NCI-H2081 (cell line): ENCODE measurements at regions not wholly inside any gene's neighbourhood (a gene's known extent, or its start where the extent isn't known, plus 50 kb on each side); places are given as distances from the start of the nearest gene placed in this dataset.
"Not testable (repeated sequence)": the region's sequence is repeated elsewhere in the genome, so short reads cannot be mapped to it uniquely, and the experiment has no call there.

ENCODE experiments used
- DNase-seq, 2 experiments: peaks; one replicate each; lab custom pipeline; 2025; lab: John Stamatoyannopoulos, UW

- no peak for DNase-seq
These were observed 53.8 kb downstream of the ADRB2 start for GRCh38 chr5:148880197-148880596.

DNA sequence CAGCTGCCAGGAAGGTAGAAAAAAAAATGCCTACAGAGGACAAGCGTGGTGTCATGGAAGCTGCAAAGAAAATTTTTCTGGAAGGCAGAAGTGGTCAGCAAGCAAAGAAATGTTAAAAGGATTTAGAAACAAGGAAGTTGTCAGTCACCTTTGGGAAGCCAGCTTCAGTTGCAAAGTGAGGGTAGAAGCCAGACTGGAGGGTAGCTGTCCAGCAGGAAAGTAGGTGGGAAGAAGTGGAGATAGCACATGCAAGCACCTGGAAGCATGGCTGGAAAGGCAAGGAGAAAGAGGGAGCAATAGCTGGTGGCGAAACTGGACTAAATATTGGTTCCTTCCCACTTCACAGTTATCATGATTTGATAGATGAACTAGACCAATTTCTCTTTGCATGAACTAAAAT lies 54.3 kb downstream of the ADRB2 start:
- DNase-seq, result no peak

DNA sequence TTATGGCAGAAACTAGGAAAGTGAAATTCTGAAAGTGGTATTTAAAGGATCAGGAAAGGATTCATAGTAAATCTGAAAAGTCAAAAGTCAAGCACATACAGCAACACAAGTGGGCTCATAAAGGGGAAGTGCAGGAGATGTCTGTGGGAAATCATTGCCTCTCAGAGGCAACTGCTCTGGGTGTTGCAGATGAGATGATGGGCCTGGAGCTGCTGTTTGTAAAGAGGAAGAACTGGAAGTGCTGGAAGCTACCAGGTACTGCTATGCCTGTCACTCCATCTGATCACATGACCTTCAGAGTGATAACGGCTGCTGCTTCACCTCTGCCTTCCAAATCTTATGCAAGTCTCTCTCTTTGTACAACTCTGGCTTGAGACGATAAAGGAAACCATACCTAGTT lies 55.9 kb downstream of the ADRB2 start:
- DNase-seq, result no peak

GRCh38 chr5:148884339-148885020 lies 58.1 kb downstream of the ADRB2 start:
- no peak for DNase-seq

GRCh38 chr5:148887123-148887881 lies 60.9 kb downstream of the ADRB2 start:
- DNase-seq, result no peak

GRCh38 chr5:148889936-148890335 lies 63.5 kb downstream of the ADRB2 start:
- DNase-seq, result not testable (repeated sequence)

DNA sequence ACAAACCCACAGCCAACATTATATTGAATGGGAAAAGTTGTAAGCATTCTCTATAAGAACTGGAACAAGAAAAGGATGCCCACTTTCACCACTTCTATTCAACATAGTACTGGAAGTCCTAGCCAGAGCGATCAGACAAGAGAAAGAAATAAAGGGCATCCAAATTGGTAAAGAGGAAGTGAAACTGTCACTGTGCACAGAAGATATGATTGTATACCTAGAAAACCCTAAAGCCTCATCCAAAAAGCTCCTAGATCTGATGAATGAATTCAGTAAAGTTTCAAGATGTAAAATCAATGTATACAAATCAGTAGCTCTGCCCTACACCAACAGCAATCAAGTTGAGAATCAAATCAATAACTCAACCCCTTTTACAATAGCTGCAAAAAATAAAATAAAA lies 69.0 kb downstream of the ADRB2 start:
- not testable (repeated sequence) for DNase-seq

DNA sequence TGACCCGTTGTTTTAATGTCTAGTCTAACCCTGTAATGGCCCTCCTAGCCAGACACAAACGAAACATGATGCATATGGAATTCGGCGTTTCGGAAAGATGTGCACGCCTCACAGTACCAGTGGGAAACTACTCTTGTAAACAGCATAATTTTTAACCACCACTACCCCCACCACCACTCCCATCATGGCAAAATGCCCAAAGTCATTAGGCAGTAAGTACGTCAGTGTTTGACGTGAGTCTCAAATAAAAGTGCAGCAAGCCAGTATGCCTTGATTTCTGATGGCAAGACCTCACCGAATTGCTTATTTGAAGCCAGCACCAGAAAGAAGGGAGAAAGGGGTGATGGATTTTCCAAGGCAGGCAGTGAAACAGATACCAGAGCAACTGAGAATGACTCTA lies 71.4 kb downstream of the ADRB2 start:
- DNase-seq, result peak; percentile 10 to 40

- DNase-seq, result no peak
These were observed 72.1 kb downstream of the ADRB2 start for GRCh38 chr5:148898413-148899075.

DNA sequence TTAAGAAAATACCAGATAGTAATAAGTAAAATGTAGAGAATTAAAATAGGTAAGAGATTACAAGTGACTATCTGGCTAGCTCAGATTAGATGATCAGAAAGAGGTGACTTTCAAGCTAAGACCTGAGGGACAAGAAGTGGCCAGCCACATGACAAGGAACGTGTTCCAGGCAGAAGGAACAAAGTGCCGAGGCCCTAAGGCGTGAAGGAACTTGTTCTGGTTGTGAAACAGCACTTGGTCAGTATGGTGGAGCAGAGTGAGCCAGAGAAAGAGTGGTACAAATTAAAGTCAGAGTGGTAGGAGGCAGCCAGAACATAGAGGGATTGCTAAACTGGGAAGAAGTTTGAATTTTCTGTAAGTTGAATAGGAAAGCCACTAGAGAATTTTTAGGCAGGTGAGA lies 73.6 kb downstream of the ADRB2 start:
- DNase-seq, result no peak

GRCh38 chr5:148902478-148902877 lies 76.1 kb downstream of the ADRB2 start:
- no peak for DNase-seq

- DNase-seq, result no peak
These were observed 77.2 kb downstream of the ADRB2 start for GRCh38 chr5:148903587-148903986.

DNA sequence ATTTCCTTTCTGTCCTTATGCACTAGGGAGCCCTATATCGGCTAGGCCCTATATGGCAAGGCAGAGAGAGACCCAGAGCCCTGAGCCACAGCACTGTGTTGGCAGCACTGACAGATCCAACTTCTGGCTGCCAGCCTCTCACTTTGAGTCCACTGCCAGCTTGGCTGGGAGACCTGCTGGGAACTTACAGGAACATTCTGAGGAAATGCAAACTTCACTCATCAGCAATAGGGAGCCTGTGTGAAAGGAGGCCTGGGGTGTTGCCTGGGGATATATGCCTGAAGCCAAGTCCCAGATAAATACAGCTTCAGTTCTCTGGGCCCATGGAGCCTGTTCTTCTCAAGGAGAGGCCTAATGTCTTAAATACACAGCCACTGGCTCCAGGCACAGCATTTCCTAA lies 78.0 kb downstream of the ADRB2 start:
- no peak for DNase-seq

GRCh38 chr5:148905541-148905940 lies 79.1 kb downstream of the ADRB2 start:
- DNase-seq, result no peak

DNA sequence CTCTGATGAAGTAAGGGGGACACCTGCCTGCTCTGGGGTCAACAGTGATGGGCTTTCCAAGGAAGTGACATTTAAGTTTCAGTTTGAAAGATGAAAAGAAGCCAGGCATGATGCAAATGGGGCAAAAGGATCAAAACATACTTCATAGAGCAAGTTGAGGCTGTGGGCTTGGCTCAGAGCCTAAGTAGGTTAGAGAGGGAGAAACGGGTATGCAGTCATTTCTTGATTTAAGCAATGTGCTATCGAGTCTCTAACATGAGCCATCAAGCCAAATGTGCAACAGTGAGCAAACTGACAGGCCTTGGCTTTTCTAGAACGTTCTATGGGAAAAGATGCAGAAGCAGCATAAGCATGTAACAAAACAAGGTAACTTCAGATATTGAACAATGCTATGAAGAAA lies 80.6 kb downstream of the ADRB2 start:
- no peak for DNase-seq

- DNase-seq, result no peak
These were observed 82.6 kb downstream of the ADRB2 start for GRCh38 chr5:148909040-148909439.

- DNase-seq, result no peak
These were observed 83.4 kb downstream of the ADRB2 start for GRCh38 chr5:148909766-148910165.

DNA sequence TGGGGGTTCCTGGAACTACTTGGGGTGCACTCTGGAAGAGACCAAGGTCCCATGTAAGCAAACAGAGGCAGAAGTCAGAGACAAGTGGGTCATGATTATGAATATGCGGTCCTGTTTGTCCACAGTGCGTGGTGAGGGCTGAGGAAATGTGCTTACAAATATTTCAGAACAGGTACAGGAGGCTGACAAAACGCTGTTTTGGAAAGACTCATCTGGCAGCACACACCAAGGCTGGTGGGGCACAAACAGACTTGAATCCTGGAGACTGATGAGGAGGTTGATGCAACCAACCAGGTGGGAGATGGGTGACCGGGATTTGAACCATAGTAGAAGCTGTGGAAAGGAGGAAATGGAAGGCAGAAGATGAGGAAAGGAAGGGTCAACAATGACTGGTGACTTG lies 83.8 kb downstream of the ADRB2 start:
- DNase-seq, result no peak

DNA sequence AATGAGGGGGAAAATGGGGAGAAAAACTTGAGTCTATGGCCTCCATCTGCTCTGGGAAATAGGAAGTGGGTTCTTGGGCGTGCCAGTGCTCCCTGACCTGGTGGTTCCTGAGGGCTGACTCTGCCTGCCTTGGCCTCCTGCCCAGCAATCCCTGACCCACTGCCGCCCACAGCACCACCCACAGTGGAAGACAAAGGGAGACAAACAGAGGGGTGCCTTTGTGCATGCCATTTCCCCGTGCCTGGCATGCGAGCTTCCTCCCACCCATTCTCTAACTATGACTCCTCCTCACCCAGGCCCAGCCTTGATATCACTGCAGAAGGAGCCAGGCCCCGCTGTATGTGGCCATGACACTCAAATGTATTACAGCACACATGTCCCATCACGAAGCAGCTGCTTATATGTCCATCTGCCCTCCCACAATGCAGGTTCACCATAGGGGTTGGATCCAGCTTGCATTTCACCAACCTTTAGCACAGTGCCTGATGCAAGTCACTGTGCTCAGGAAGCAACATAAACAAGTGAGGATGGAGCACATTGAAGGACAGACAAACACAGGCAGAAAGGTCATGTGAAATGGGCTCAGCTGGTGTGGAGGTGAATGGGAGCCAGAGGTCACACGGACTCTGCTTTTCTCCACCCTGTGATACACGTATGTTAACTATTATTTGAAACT lies 84.4 kb downstream of the ADRB2 start:
- DNase-seq, result no peak

DNA sequence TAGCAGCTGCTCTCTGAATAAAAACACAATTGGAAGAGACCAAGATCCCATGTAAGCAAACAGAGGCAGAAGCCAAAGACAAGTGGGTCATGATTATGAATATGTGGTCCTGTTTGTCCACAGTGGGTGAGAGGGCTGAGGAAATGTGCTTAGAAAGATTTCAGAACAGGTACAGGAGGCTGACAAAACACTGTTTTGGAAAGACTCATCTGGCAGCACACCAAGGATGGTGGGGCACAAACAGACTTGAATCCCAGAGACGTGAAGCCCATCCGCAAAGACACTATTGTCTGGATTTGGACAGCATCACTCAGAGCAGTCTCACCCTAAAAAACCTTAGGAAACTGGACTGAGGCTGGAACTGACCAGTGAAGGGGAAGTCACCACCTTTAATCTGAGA lies 85.0 kb downstream of the ADRB2 start:
- no peak for DNase-seq

DNA sequence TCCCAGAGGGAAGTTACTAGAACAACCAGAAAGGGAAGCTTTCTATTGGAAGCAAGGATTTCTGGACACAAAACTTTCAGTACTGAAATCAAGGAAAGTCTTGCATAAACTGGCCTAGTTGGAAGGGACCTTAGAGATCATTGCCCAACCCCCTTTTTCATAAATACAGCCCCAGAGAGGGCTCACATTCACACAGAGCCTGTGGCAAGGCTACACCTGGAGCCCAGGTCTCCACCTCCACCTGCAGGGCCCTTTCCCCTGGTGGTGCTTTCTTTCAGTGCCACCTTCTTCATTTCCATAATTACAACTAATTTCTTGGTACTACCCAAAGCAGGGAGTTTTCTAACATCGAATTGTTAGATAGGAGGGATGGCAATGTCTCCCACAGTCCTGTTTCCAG lies 85.7 kb downstream of the ADRB2 start:
- no peak for DNase-seq

DNA sequence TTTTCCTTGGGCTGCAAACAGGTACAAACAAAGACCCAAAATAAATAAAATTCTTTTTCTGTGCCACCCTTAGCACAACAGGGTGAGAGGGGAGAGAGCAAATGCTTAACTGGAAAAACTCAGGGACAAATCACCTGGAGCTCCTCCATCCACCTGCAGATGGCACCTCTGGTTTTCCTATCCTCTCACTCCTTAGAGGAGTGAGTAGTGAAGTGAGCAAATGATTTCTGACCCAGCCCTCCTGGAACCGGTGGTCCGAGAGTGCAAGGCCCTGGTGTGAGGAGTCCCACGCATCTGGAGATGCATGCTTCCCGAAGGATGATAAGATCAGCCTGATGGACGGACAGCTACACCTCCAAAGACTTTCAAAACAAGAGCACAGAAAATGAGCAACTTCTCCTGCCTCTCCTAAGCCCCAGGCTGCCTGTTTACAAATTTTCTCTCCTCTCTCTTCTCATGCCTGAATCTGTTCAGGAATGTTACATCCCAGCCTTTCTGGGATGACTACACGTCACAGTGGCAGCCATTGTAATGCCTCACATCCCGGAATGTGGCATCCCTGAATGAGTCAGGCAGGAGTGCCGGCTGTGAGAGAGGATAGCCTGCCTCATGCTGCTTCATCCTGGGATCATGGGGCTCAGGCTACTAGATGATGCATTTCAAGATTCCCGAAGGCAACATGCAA lies 86.4 kb downstream of the ADRB2 start:
- no peak for DNase-seq
